Fibroblast of lung (primary cell): ENCODE measurements at regions not wholly inside any gene's neighbourhood (a gene's known extent, or its start where the extent isn't known, plus 50 kb on each side); places are given as distances from the start of the nearest gene placed in this dataset.

Experiments used
- EZH2 ChIP-seq: IDR thresholded peaks from 2 replicates; pipeline ENCODE4 v1.5.1; 2012; ENCODE audit warnings: low read length, control low read depth, mild to moderate bottlenecking; ENCODE audit errors: missing control alignments
- TF ChIP-seq, protein P1 (sequence below), 2 donors: IDR thresholded peaks in 1 of 2; conservative IDR thresholded peaks in 1 of 2; 1 replicate in 1 of 2; 2 replicates in 1 of 2; pipeline ENCODE4 v1.5.1; 2011 to 2012; ENCODE audit warnings: low read length in 2 of 2, control low read depth in 1 of 2, inconsistent platforms in 1 of 2, low read depth in 1 of 2, mild to moderate bottlenecking in 1 of 2

DNA sequence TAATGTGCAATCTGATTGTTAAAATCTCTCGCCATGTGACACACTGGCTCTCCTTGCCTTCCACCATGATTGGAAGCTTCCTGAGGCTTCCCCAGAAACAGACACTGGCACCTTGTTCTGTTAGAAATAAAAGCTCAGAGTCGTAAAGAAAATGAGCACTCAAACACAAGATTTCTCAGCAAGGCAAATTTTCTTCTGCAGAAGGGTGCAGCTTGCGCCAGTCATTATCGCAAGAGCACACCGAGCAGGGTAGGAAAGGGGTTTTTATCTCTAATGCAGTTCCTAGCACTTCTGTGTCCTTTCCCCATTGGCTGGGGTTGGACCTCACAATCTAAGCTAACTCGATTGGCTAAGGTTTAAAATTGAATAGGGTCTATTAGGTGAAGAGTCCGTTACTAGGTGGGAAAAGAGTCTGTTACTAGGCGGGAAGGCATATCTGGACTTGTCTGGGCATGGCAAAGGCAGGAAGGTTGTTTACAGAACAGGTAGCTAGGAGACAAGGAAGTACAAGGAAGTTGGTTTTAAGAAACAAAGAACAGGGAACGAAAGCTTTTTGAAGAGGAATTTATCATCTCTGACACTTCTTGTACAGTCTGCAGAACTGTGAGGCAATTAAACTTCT, 62.6 kb upstream of the BICD1 start:
- TF ChIP-seq, protein P1, sequence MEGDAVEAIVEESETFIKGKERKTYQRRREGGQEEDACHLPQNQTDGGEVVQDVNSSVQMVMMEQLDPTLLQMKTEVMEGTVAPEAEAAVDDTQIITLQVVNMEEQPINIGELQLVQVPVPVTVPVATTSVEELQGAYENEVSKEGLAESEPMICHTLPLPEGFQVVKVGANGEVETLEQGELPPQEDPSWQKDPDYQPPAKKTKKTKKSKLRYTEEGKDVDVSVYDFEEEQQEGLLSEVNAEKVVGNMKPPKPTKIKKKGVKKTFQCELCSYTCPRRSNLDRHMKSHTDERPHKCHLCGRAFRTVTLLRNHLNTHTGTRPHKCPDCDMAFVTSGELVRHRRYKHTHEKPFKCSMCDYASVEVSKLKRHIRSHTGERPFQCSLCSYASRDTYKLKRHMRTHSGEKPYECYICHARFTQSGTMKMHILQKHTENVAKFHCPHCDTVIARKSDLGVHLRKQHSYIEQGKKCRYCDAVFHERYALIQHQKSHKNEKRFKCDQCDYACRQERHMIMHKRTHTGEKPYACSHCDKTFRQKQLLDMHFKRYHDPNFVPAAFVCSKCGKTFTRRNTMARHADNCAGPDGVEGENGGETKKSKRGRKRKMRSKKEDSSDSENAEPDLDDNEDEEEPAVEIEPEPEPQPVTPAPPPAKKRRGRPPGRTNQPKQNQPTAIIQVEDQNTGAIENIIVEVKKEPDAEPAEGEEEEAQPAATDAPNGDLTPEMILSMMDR (conservative IDR thresholded peaks at IDR 0.05 in 1 of 2, IDR thresholded peaks at IDR 0.05 in 1 of 2; ENCODE audit: low read depth in 1 of 2, low read length in 2 of 2) = no peak
- TF ChIP-seq EZH2 = no peak
